ENCODE measurements at regions not wholly inside any gene's neighbourhood (a gene's known extent, or its start where the extent isn't known, plus 50 kb on each side); places are given as distances from the start of the nearest gene placed in this dataset.

DNA sequence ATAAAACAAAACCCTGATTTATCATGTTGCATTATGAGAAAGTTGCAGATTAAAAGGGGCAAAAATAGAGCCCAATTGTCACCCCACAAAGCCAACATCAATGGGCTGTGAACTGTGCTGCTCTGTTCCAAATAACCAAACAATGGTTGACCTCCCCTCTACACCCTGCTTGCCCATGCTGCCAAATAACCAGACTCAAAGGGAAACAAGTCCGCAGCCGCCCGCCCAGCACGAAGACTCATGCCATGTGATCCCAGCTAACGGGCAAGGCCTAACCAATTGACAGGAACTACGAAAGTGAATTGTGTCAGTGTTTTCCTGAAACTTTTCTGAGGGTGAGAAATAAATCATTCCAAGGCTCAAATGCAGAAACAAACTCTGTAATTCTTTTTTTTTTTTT lies 97.9 kb upstream of the RIOK3 start:
- no peaks in the 10 kb centered on the region for H3K79me2 ChIP-seq (ENCODE audit: control insufficient read depth, insufficient read depth, low read length)
- H4K20me1 ChIP-seq (ENCODE audit: control insufficient read depth, extremely low read depth, insufficient read depth, low read length) = no peaks in the 10 kb centered on the region
- no peaks in the 10 kb centered on the region for H3K36me3 ChIP-seq (ENCODE audit: control insufficient read depth, insufficient read depth, low read length)
- peaks cover 6% of the 10 kb centered on the region for H3K4me1 ChIP-seq (ENCODE audit: control insufficient read depth, extremely low read depth, insufficient read depth, low read length)
- no peak overlapping the region for H3K4me3 ChIP-seq (replicated peaks in 1 of 4; ENCODE audit: control extremely low read depth in 1 of 4, insufficient read depth in 1 of 4, low read depth in 3 of 4, low read length in 4 of 4)
- H3K4me2 ChIP-seq (ENCODE audit: extremely low read depth, insufficient read depth, low read length) = no peak overlapping the region
- no peaks in the 10 kb centered on the region for H3K27me3 ChIP-seq (ENCODE audit: control insufficient read depth, insufficient read depth, low read length)
- H3K9me3 ChIP-seq (ENCODE audit: control insufficient read depth, insufficient read depth, low read depth, low read length) = no peaks in the 10 kb centered on the region
- DNase-seq (ENCODE audit: low read depth in 2 of 2) = no peak
- H2AFZ ChIP-seq (ENCODE audit: low read length) = no peak overlapping the region
- H3K9ac ChIP-seq (ENCODE audit: insufficient read depth, low read length) = no peak overlapping the region
- TF ChIP-seq, protein P1, sequence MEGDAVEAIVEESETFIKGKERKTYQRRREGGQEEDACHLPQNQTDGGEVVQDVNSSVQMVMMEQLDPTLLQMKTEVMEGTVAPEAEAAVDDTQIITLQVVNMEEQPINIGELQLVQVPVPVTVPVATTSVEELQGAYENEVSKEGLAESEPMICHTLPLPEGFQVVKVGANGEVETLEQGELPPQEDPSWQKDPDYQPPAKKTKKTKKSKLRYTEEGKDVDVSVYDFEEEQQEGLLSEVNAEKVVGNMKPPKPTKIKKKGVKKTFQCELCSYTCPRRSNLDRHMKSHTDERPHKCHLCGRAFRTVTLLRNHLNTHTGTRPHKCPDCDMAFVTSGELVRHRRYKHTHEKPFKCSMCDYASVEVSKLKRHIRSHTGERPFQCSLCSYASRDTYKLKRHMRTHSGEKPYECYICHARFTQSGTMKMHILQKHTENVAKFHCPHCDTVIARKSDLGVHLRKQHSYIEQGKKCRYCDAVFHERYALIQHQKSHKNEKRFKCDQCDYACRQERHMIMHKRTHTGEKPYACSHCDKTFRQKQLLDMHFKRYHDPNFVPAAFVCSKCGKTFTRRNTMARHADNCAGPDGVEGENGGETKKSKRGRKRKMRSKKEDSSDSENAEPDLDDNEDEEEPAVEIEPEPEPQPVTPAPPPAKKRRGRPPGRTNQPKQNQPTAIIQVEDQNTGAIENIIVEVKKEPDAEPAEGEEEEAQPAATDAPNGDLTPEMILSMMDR (conservative IDR thresholded peaks at IDR 0.05 in 1 of 2, IDR thresholded peaks at IDR 0.05 in 1 of 2; ENCODE audit: low read depth in 1 of 2, low read length in 2 of 2) = no peak
- no peak for TF ChIP-seq EZH2 (IDR thresholded peaks at IDR 0.05; ENCODE audit: low read length, missing control alignments)
- H3K27ac ChIP-seq (ENCODE audit: insufficient read depth, low read length) = no peak overlapping the region

DNA sequence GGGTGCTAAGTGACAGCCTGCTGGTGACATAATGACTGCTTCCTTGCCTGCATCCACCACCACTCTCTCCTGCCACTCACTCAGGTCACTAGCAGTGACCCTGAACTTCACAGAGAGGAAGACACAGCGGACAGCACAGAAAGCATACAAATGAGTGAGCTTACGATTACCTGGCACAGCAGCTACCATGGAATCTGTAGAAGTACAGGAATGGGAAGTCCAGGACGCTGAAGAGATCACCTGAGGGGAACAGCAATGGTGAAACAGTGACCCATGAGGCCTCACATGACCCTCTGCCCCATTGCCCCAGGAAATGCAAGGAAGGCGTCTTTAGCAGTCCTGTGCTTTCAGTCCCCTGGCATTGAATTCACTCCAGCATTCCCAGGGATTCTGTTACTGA lies 96.7 kb upstream of the RIOK3 start:
- H3K36me3 ChIP-seq (ENCODE audit: control insufficient read depth, insufficient read depth, low read length) = no peaks in the 10 kb centered on the region
- TF ChIP-seq EZH2 (IDR thresholded peaks at IDR 0.05; ENCODE audit: low read length, missing control alignments) = no peak
- TF ChIP-seq, protein P1 (conservative IDR thresholded peaks at IDR 0.05 in 1 of 2, IDR thresholded peaks at IDR 0.05 in 1 of 2; ENCODE audit: low read depth in 1 of 2, low read length in 2 of 2) = no peak

DNA sequence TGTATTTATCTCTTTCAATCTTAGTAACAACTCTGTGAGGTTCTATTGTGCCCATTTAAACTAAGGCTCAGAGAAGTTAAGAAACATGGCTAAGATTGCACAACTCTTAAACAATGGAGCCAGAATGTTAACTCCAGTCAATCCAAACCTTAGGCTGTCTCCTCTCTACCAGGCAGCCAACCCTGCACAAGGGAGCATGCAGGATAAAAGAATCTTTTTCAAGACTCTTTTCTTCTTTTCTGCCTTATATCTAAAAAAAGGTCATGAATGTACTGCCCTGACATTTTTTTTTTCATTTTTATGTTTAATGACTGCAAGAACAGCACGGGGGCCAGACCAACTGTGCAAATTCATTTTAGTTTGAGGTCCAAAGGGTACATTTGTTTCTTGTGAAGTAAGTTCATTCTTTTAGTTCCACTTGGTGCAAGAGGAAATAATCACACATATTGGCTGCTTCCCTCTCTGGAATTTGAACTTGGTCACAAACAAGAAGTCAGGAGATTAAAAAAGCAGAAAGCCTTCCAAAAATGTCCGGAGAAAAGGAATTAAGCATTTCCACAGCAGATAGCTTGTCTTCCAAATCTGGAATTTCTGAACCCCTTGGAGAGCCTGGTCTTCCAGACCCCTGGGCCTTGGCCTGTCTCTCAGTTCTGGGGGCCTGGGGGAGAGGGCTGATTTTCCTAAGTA lies 96.0 kb upstream of the RIOK3 start:
- peak; percentile 50 to 93 for DNase-seq (ENCODE audit: low read depth in 2 of 2)
- no peak overlapping the region for H3K27ac ChIP-seq (ENCODE audit: insufficient read depth, low read length)
- H2AFZ ChIP-seq (ENCODE audit: low read length) = no peak overlapping the region
- H3K36me3 ChIP-seq (ENCODE audit: control insufficient read depth, insufficient read depth, low read length) = no peaks in the 10 kb centered on the region
- H3K79me2 ChIP-seq (ENCODE audit: control insufficient read depth, insufficient read depth, low read length) = no peaks in the 10 kb centered on the region
- H3K4me3 ChIP-seq (replicated peaks in 1 of 4; ENCODE audit: control extremely low read depth in 1 of 4, insufficient read depth in 1 of 4, low read depth in 3 of 4, low read length in 4 of 4) = no peak overlapping the region
- H3K4me2 ChIP-seq (ENCODE audit: extremely low read depth, insufficient read depth, low read length) = no peak overlapping the region
- H4K20me1 ChIP-seq (ENCODE audit: control insufficient read depth, extremely low read depth, insufficient read depth, low read length) = no peaks in the 10 kb centered on the region
- no peak overlapping the region for H3K9ac ChIP-seq (ENCODE audit: insufficient read depth, low read length)
- TF ChIP-seq, protein P1 (conservative IDR thresholded peaks at IDR 0.05 in 1 of 2, IDR thresholded peaks at IDR 0.05 in 1 of 2; ENCODE audit: low read depth in 1 of 2, low read length in 2 of 2) = no peak
- no peak for TF ChIP-seq EZH2 (IDR thresholded peaks at IDR 0.05; ENCODE audit: low read length, missing control alignments)
- H3K4me1 ChIP-seq (ENCODE audit: control insufficient read depth, extremely low read depth, insufficient read depth, low read length) = peaks cover 6% of the 10 kb centered on the region
- no peaks in the 10 kb centered on the region for H3K9me3 ChIP-seq (ENCODE audit: control insufficient read depth, insufficient read depth, low read depth, low read length)
- H3K27me3 ChIP-seq (ENCODE audit: control insufficient read depth, insufficient read depth, low read length) = no peaks in the 10 kb centered on the region

More for the DNA sequence above, 96.7 kb upstream of the RIOK3 start:
- Histone ChIP-seq H3K4me1 (ENCODE audit: control insufficient read depth, extremely low read depth, insufficient read depth, low read length) (peaks cover 6% of the 10 kb centered on the region), H3K4me2 (ENCODE audit: extremely low read depth, insufficient read depth, low read length) (no peak overlapping the region), H4K20me1 (ENCODE audit: control insufficient read depth, extremely low read depth, insufficient read depth, low read length) (no peaks in the 10 kb centered on the region), H3K9ac (ENCODE audit: insufficient read depth, low read length) (no peak overlapping the region), H2AFZ (ENCODE audit: low read length) (no peak overlapping the region), H3K27me3 (ENCODE audit: control insufficient read depth, insufficient read depth, low read length) (no peaks in the 10 kb centered on the region), H3K9me3 (ENCODE audit: control insufficient read depth, insufficient read depth, low read depth, low read length) (no peaks in the 10 kb centered on the region), H3K4me3 (replicated peaks in 1 of 4; ENCODE audit: control extremely low read depth in 1 of 4, insufficient read depth in 1 of 4, low read depth in 3 of 4, low read length in 4 of 4) (no peak overlapping the region), H3K79me2 (ENCODE audit: control insufficient read depth, insufficient read depth, low read length) (no peaks in the 10 kb centered on the region), H3K27ac (ENCODE audit: insufficient read depth, low read length) (no peak overlapping the region)
- DNase-seq (ENCODE audit: low read depth in 2 of 2) = no peak

Data from fibroblast of lung (primary cell).